Stomach (tissue), 8 donors: ENCODE measurements at regions not wholly inside any gene's neighbourhood (a gene's known extent, or its start where the extent isn't known, plus 50 kb on each side); places are given as distances from the start of the nearest gene placed in this dataset.
A peak's percentile ranks its signal among the peaks of the same experiment; 100 is the strongest.

Experiments
- DNase-seq, 2 donors: peaks; one replicate each; pipeline versions ENCODE4 v3.0.0 to v3.0.0-alpha.2; 2013 to 2019
- H3K27ac ChIP-seq, 5 donors: fragments of 200-600 bp in 4 of 5; sonication (generic) in 4 of 5; one replicate each; pipeline ENCODE4 v1.5.1; 2013 to 2019; ENCODE audit warnings: mild to moderate bottlenecking in 1 of 5, moderate library complexity in 1 of 5
- H3K27me3 ChIP-seq, 3 donors: fragments of 200-600 bp; sonication (generic); one replicate each; pipeline ENCODE4 v1.5.1; 2017 to 2019; ENCODE audit warnings: mixed run types in 1 of 3
- H3K36me3 ChIP-seq, 4 donors: fragments of 200-600 bp; sonication (generic); 1 replicate in 3 of 4; 2 replicates in 1 of 4; pipeline ENCODE4 v1.5.1; 2016 to 2019
- H3K4me1 ChIP-seq, 4 donors: fragments of 200-600 bp; sonication (generic); one replicate each; pipeline ENCODE4 v1.5.1; 2016 to 2019
- H3K4me3 ChIP-seq, 4 donors: fragments of 200-600 bp; sonication (generic) in 3 of 4; one replicate each; pipeline ENCODE4 v1.5.1; 2016 to 2019; ENCODE audit warnings: mild to moderate bottlenecking in 1 of 4
- H3K9me3 ChIP-seq, 4 donors: fragments of 200-600 bp; sonication (generic); one replicate each; pipeline ENCODE4 v1.5.1; 2016 to 2019
- EP300 ChIP-seq: sonication (generic); formaldehyde crosslinking; IDR thresholded peaks from one replicate; pipeline ENCODE4 v1.6.1; 2017; ENCODE audit warnings: antibody characterized with exemption
- POLR2A ChIP-seq, 4 donors: fragments of 450-650 bp; IDR thresholded peaks; one replicate each; pipeline ENCODE4 v1.6.1; 2016; ENCODE audit warnings: antibody characterized with exemption in 4 of 4, control low read depth in 2 of 4, mild to moderate bottlenecking in 1 of 4, moderate library complexity in 1 of 4
- POLR2AphosphoS5 ChIP-seq, 3 donors: sonication (generic); formaldehyde crosslinking; IDR thresholded peaks; one replicate each; pipeline ENCODE4 v1.6.1; 2016; ENCODE audit warnings: antibody characterized with exemption in 3 of 3
- WGBS, 5 donors: extraction: QIAGEN DNeasy Blood & Tissue Kit in 3 of 5; methylation state at CpG; one replicate each; pipeline versions ENCODE4 v1.1.5 to v1.1.7; 2013 to 2018; 5-methylcytosine and 5-hydroxymethylcytosine counted together
- intact Hi-C: fragments of 100-400 bp; cut with DNase I; formaldehyde crosslinking; loops from one replicate; pipeline ENCODE4 v1.15.1; 2023; ENCODE audit warnings: low total_unique reads
- TF ChIP-seq, protein P1 (sequence below), 7 experiments: fragments of 450-650 bp in 4 of 7; fragments of 200-600 bp in 3 of 7; sonication (generic) in 3 of 7; IDR thresholded peaks; one replicate each; pipeline ENCODE4 v1.5.1; 2016 to 2019; ENCODE audit warnings: antibody characterized with exemption in 7 of 7, control low read depth in 2 of 7, mild to moderate bottlenecking in 1 of 7
- donor health status: healthy with polysubstance abuse.
- donor health status: Bipolar disorder and iron deficiency.
- donor health status: healthy.

DNA sequence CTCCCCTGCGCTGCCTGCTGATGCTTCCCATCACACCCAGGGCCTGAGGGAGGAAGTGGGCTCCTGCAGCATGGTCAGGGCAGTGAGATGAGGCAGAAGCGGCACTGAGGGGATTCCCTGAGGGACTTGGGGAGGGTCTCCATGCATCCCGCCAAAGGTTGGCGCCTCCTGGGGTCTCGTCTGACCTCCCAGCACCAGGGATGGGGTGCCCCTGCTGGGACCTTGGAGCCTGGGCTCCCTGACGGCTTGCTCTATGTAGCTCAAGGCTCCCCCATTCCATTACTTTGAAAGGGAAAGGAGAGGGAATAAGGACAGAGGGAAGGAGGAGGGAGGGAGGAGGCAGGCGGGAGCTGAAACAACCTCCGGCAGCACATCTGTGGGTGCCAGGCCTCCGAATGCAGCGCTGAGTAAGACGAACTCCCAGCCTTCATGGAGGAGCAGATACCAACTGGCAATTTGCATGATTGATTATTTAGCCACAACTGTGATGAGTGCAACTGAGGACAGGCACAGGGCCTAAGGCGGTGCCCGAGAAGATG, 259.3 kb downstream of the ERMARD start:
- 77 to 86% (median 86%) methylated on average over 13 of the region's 13 CpGs for WGBS, 5 donors

DNA sequence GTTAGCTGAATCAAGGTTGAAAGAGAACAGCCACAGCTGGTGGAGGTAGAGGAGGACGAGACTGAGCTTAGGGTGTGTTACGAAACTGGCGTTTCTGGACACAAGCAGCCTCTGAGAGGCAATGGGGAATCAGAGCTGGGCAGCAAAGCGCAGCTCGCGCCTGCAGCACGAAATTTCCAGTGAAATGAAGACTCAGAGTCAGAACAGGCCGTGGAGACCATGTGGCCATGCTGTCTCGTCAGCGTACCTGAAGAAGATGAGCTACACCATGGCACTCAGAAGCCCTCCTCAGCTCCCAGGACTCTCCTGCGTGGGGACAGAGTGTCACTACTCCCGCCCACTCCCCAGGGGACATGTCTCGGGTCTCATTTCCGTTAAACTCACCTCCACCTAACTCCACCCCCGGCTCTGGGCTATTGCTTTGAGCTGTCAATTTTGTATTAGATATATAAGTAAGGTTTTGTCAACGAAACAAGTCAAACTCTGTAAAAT, 256.9 kb downstream of the ERMARD start:
- H3K4me1 ChIP-seq = peaks cover 0 to 16% (median 7%) of the 10 kb centered on the region in 4 donors
- H3K4me3 ChIP-seq = no peak overlapping the region
- DNase-seq = no peak
- intact Hi-C loops = no loop called here
- H3K9me3 ChIP-seq = peaks cover 0 to 20% (median 17%) of the 10 kb centered on the region in 4 donors
- H3K36me3 ChIP-seq = no peaks in the 10 kb centered on the region
- H3K27me3 ChIP-seq = no peaks in the 10 kb centered on the region
- H3K27ac ChIP-seq = no peak overlapping the region
- TF ChIP-seq POLR2A (IDR thresholded peaks at IDR 0.05) (no peak), EP300 (no peak), POLR2AphosphoS5 (IDR thresholded peaks at IDR 0.05) (no peak)
- TF ChIP-seq, protein P1, sequence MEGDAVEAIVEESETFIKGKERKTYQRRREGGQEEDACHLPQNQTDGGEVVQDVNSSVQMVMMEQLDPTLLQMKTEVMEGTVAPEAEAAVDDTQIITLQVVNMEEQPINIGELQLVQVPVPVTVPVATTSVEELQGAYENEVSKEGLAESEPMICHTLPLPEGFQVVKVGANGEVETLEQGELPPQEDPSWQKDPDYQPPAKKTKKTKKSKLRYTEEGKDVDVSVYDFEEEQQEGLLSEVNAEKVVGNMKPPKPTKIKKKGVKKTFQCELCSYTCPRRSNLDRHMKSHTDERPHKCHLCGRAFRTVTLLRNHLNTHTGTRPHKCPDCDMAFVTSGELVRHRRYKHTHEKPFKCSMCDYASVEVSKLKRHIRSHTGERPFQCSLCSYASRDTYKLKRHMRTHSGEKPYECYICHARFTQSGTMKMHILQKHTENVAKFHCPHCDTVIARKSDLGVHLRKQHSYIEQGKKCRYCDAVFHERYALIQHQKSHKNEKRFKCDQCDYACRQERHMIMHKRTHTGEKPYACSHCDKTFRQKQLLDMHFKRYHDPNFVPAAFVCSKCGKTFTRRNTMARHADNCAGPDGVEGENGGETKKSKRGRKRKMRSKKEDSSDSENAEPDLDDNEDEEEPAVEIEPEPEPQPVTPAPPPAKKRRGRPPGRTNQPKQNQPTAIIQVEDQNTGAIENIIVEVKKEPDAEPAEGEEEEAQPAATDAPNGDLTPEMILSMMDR (IDR thresholded peaks at IDR 0.05) = no peak
- 87 to 95% (median 91%) methylated on average over 16 of the region's 16 CpGs for WGBS, 5 donors

More for the DNA sequence above, 259.3 kb downstream of the ERMARD start:
- Histone ChIP-seq H3K4me1 (peaks cover 0 to 16% (median 7%) of the 10 kb centered on the region in 4 donors), H3K4me3 (no peak overlapping the region), H3K27me3 (peaks cover 0 to 6% (median 0%) of the 10 kb centered on the region in 3 donors), H3K27ac (no peak overlapping the region), H3K36me3 (no peaks in the 10 kb centered on the region), H3K9me3 (peaks cover 0 to 5% (median 0%) of the 10 kb centered on the region in 4 donors)
- no peak for DNase-seq
- intact Hi-C loops = no loop called here
- TF ChIP-seq, protein P1 (IDR thresholded peaks at IDR 0.05) = no peak
- TF ChIP-seq POLR2AphosphoS5 (IDR thresholded peaks at IDR 0.05) = no peak
- TF ChIP-seq EP300 = no peak
- no peak for TF ChIP-seq POLR2A (IDR thresholded peaks at IDR 0.05)

DNA sequence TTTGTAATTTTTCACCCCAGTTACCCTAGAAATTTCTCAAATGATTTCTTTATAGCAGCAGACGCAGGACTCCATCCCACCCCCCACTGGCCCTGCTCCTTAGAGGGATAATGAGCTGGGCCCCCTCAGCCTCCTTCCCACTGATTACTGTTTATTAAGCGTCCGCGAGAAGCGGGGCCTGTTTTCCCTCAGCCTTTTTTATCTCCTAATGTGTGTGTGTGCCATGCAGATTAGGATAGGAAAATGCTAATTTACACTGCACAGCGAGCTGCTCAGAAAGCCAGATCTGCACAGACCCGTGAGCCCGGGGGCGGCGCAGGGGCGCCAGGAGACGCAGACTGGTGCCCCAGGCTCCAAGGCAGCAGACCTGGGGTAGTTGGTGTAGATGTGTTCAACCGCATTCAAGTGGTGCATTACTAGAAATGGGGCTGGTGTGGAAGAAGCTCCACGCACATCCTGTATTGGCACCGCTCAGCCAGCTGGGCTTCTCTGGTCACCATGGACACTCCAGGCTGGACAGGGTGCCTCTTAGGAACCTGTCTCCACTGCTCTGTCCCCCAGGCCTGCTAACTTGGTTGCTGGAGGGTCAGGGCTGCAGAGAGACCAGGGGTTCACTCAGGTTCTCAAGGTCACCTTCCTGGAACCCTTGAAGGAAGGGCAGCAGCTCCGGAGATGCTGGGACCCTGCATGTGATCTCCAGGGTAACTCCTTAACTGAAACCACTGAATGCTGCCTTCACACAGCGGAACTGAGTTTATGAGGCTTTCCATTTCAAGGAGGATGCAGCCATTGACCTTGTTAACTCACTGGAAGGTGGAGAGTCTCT, 256.3 kb downstream of the ERMARD start:
- peak in 1 of 2 donors; percentile 48 for DNase-seq
- WGBS, 5 donors = 44 to 65% (median 53%) methylated on average over 17 of the region's 17 CpGs

DNA sequence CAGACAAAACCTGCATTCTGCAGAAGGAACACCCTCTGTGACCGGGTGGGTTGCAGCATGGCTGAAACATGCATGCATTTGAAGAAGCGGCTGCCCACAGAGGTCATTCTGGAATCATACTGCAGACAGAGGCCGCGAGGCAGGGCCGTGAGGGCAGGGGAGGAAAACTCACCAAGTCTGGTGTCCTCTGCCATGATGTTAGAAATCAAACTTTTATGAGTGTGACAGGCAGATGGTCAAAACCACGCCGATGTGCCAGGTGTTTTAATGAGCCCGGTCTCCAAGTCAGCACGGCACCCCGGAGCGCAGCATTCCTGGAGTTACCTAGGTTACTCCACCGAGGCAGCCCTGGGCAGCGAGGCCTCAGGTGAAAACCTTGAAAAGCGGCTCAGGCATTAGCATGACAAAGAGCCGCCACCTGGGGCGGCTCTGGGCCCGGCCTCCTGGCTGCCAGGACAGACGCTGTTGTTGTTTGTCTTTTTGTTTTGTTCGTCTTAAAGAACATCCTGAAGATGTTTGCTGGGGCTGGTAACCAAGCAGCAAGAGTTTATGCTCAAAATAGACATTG, 255.6 kb downstream of the ERMARD start:
- peaks cover 0 to 21% (median 17%) of the 10 kb centered on the region in 4 donors for H3K9me3 ChIP-seq
- H3K4me3 ChIP-seq = no peak overlapping the region
- no peaks in the 10 kb centered on the region for H3K27me3 ChIP-seq
- intact Hi-C loops = no loop called here
- DNase-seq = peak in 1 of 2 donors; percentile 53
- WGBS, 5 donors = 47 to 64% (median 60%) methylated on average over 17 to 19 of the region's 19 CpGs
- no peak overlapping the region for H3K27ac ChIP-seq
- H3K36me3 ChIP-seq = no peaks in the 10 kb centered on the region
- TF ChIP-seq POLR2AphosphoS5 (IDR thresholded peaks at IDR 0.05) (no peak), EP300 (no peak)
- peaks cover 0 to 16% (median 7%) of the 10 kb centered on the region in 4 donors for H3K4me1 ChIP-seq

More for the DNA sequence above, 256.3 kb downstream of the ERMARD start:
- Histone ChIP-seq H3K36me3 (no peaks in the 10 kb centered on the region), H3K4me3 (no peak overlapping the region), H3K27ac (no peak overlapping the region), H3K4me1 (peaks cover 0 to 16% (median 7%) of the 10 kb centered on the region in 4 donors), H3K27me3 (no peaks in the 10 kb centered on the region), H3K9me3 (peaks cover 0 to 20% (median 17%) of the 10 kb centered on the region in 4 donors)
- intact Hi-C loops = no loop called here
- TF ChIP-seq EP300 (no peak), POLR2AphosphoS5 (IDR thresholded peaks at IDR 0.05) (no peak), POLR2A (IDR thresholded peaks at IDR 0.05) (no peak)
- TF ChIP-seq, protein P1 (IDR thresholded peaks at IDR 0.05) = no peak
